Activated CD4-positive, CD25-positive, alpha-beta regulatory T cell treated with anti-CD3 and anti-CD28 coated beads, Interleukin-2, amount 50 U/mL, for 24 hours (primary cell): ENCODE measurements at regions not wholly inside any gene's neighbourhood (a gene's known extent, or its start where the extent isn't known, plus 50 kb on each side); places are given as distances from the start of the nearest gene placed in this dataset.
"Not testable (repeated sequence)": the region's sequence is repeated elsewhere in the genome, so short reads cannot be mapped to it uniquely, and the experiment has no call there.

ENCODE experiments used
- ATAC-seq, 2 donors: fragments of 150-1000 bp; cut with Tn5 transposase; one replicate each; pipeline ENCODE4 v1.10.0; 2021; ENCODE audit warnings: mild to moderate bottlenecking in 1 of 2, moderate library complexity in 1 of 2

DNA sequence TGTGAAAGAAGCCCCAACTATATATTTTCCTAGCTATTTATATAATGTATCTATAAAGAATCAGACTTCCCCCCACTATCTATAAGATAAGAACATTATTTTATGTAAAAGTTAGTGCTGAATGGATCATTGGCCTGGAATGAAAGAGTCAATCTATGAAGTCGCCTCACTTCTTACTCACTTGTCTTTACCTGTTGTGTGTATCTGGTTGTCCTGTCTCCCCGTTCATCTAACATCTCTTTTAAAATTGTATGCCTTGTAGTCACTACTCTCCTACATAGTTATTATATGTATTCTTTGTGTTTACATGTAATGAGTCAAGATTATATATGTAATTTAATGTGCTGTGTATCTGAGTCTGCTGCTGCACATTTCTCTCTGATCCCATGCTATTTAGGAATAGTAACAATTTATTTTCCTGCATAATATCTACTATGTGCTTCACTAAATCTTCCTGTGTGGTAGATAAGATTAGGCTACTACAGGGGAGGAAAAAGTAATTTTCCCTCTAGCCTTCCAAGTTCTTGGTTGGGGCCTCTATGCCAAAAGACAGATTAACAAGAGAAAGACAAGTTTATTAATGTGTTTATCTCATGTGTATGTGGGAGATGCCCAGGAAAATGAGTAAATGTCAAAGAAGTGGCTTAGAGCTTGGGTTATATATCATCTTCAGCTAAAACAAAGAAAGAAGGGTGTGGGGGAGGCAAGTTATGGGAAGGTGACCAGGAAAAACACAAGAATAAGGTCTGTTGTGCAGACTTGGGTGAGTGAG lies 77.6 kb upstream of the FRMPD4 start:
- ATAC-seq, result no peak

DNA sequence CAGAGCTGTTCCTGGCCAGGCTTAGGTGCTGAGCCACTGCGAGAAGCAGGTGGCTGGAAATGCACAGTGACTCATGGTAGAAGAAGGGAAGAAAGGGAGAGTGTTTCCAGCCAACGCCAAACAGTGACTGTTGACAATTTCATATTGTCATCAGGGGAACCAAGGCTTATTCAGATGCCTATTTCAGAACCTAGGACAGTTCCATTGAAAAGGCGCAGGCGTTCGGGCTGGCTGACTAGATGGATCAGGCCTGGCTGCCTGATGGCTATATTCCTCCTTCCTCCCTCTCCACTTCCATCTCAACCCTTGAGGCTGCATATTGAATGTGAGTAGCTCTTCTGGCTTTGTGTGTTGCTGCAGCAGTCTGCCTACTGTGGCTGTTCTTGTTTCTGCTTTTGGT lies 73.0 kb upstream of the FRMPD4 start:
- no peak for ATAC-seq

- no peak for ATAC-seq
Observed at GRCh38 chrX:12076046-12076445, 62.2 kb upstream of the FRMPD4 start.

- ATAC-seq, result no peak
Observed at GRCh38 chrX:12080265-12080664, 58.0 kb upstream of the FRMPD4 start.

DNA sequence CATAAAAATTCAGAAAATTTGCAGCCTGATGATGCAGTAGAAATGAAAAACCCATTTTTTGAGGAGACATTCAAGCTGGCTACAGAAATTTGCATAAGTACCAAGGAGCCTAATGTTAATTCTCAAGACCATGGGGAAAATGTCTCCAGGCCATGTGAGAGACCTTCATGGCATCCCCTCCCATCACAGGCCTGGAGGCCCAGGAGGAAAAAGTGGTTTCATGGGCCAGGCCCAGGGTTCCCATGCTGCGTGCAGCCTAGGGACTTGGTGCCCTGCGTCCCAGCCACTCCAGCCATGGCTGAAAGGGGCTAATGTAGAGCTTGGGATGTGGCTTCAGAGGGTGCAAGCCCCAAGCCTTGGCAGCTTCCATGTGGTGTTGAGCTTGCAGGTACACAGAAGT lies 55.3 kb upstream of the FRMPD4 start:
- ATAC-seq, result not testable (repeated sequence)
